Ovary (tissue), 3 donors: ENCODE measurements at regions not wholly inside any gene's neighbourhood (a gene's known extent, or its start where the extent isn't known, plus 50 kb on each side); places are given as distances from the start of the nearest gene placed in this dataset.
"Not testable (repeated sequence)": the region's sequence is repeated elsewhere in the genome, so short reads cannot be mapped to it uniquely, and the experiment has no call there.

Experiments used
- POLR2A ChIP-seq: fragments of 450-650 bp; IDR thresholded peaks from one replicate; pipeline ENCODE4 v1.6.1; 2017; ENCODE audit warnings: antibody characterized with exemption, mild to moderate bottlenecking, moderate library complexity
- TF ChIP-seq, protein P1 (sequence below), 3 donors: fragments of 450-650 bp in 2 of 3; fragments of 200-600 bp in 1 of 3; IDR thresholded peaks; one replicate each; pipeline versions ENCODE4 v1.5.1 to v1.8.0; 2016 to 2022; ENCODE audit warnings: antibody characterized with exemption in 3 of 3, mild to moderate bottlenecking in 1 of 3
- donor health status: DM: no; HTN: no; CAD: no.

DNA sequence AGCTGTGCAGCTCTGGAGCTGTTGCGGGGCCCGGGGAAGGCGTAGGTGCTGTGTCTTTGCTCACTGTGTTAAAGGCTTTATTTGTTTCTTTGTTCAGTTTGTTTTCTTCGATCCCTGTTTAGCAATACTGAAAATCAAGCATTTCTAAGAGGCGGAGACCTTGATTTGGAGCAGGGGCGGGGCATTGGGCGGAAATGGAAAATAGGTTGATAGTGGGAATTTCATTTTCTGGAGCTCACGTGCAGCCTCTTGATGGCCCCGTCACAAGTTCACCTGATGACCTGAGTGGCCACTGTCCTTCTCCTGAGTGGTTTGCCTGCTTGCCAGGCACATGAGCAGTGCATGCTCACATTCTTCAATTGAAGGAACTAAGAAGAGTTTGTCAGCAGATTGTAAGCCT, 93.2 kb downstream of the POTEG start:
- TF ChIP-seq, protein P1, sequence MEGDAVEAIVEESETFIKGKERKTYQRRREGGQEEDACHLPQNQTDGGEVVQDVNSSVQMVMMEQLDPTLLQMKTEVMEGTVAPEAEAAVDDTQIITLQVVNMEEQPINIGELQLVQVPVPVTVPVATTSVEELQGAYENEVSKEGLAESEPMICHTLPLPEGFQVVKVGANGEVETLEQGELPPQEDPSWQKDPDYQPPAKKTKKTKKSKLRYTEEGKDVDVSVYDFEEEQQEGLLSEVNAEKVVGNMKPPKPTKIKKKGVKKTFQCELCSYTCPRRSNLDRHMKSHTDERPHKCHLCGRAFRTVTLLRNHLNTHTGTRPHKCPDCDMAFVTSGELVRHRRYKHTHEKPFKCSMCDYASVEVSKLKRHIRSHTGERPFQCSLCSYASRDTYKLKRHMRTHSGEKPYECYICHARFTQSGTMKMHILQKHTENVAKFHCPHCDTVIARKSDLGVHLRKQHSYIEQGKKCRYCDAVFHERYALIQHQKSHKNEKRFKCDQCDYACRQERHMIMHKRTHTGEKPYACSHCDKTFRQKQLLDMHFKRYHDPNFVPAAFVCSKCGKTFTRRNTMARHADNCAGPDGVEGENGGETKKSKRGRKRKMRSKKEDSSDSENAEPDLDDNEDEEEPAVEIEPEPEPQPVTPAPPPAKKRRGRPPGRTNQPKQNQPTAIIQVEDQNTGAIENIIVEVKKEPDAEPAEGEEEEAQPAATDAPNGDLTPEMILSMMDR (IDR thresholded peaks at IDR 0.05) = not testable (repeated sequence)
- TF ChIP-seq POLR2A = not testable (repeated sequence)
